Upper lobe of right lung (tissue), 1 donor: ENCODE measurements at regions not wholly inside any gene's neighbourhood (a gene's known extent, or its start where the extent isn't known, plus 50 kb on each side); places are given as distances from the start of the nearest gene placed in this dataset.
"Not testable (repeated sequence)": the region's sequence is repeated elsewhere in the genome, so short reads cannot be mapped to it uniquely, and the experiment has no call there.

ENCODE experiments used
- ATAC-seq: fragments of 200-7000 bp; cut with Tn5 transposase; one replicate; pipeline ENCODE4 v1.9.1; 2020; ENCODE audit warnings: mild to moderate bottlenecking, moderate library complexity
- DNase-seq: peaks from one replicate; pipeline ENCODE4 v3.0.0-alpha.2; 2020
- H3K27ac ChIP-seq: fragments of 200-600 bp; one replicate; pipeline ENCODE4 v1.8.0; 2022
- H3K27me3 ChIP-seq: fragments of 200-600 bp; one replicate; pipeline ENCODE4 v1.8.0; 2022; ENCODE audit warnings: mild to moderate bottlenecking
- H3K36me3 ChIP-seq: fragments of 200-600 bp; one replicate; pipeline ENCODE4 v1.8.0; 2022
- H3K4me1 ChIP-seq: fragments of 200-600 bp; one replicate; pipeline ENCODE4 v1.8.0; 2022
- H3K4me3 ChIP-seq: fragments of 200-600 bp; one replicate; pipeline ENCODE4 v1.8.0; 2022; ENCODE audit warnings: mild to moderate bottlenecking
- H3K9me3 ChIP-seq: fragments of 200-600 bp; one replicate; pipeline ENCODE4 v1.8.0; 2022
- intact Hi-C: fragments of 100-400 bp; cut with DNase I; formaldehyde crosslinking; loops from one replicate; pipeline ENCODE4 v1.11.0; 2022
- TF ChIP-seq, protein P1 (sequence below): fragments of 200-600 bp; IDR thresholded peaks from one replicate; pipeline ENCODE4 v1.8.0; 2022; ENCODE audit warnings: antibody characterized with exemption
- donor health status: DM: no; HTN: yes; CAD: no; lungs with severe emphysema.

- DNase-seq = no peak
- H3K9me3 ChIP-seq = no peaks in the 10 kb centered on the region
- H3K4me3 ChIP-seq = no peak overlapping the region
- no peak overlapping the region for H3K27ac ChIP-seq
- no peaks in the 10 kb centered on the region for H3K4me1 ChIP-seq
- H3K27me3 ChIP-seq = no peaks in the 10 kb centered on the region
- no peak for ATAC-seq
- no peaks in the 10 kb centered on the region for H3K36me3 ChIP-seq
- TF ChIP-seq, protein P1, sequence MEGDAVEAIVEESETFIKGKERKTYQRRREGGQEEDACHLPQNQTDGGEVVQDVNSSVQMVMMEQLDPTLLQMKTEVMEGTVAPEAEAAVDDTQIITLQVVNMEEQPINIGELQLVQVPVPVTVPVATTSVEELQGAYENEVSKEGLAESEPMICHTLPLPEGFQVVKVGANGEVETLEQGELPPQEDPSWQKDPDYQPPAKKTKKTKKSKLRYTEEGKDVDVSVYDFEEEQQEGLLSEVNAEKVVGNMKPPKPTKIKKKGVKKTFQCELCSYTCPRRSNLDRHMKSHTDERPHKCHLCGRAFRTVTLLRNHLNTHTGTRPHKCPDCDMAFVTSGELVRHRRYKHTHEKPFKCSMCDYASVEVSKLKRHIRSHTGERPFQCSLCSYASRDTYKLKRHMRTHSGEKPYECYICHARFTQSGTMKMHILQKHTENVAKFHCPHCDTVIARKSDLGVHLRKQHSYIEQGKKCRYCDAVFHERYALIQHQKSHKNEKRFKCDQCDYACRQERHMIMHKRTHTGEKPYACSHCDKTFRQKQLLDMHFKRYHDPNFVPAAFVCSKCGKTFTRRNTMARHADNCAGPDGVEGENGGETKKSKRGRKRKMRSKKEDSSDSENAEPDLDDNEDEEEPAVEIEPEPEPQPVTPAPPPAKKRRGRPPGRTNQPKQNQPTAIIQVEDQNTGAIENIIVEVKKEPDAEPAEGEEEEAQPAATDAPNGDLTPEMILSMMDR = no peak
- intact Hi-C loops = no loop called here
These were observed 437.3 kb upstream of the NDST3 start for GRCh38 chr4:117596917-117597480.

- intact Hi-C loops, H3K4me3 ChIP-seq, ATAC-seq, H3K9me3 ChIP-seq, H3K36me3 ChIP-seq, DNase-seq, H3K27ac ChIP-seq, H3K4me1 ChIP-seq, H3K27me3 ChIP-seq: not testable (repeated sequence)
These were observed 434.9 kb upstream of the NDST3 start for GRCh38 chr4:117599393-117599792.

GRCh38 chr4:117600936-117601335 is 433.4 kb upstream of the NDST3 start:
- H3K9me3 ChIP-seq, H3K27me3 ChIP-seq, ATAC-seq, DNase-seq, H3K4me3 ChIP-seq, H3K36me3 ChIP-seq, H3K4me1 ChIP-seq, intact Hi-C loops, H3K27ac ChIP-seq: not testable (repeated sequence)

- Histone ChIP-seq H3K4me1 (no peaks in the 10 kb centered on the region), H3K27me3 (no peaks in the 10 kb centered on the region), H3K9me3 (peaks cover 5% of the 10 kb centered on the region), H3K4me3 (no peak overlapping the region), H3K36me3 (no peaks in the 10 kb centered on the region), H3K27ac (no peak overlapping the region)
- DNase-seq (no peak), ATAC-seq (peak; percentile 86)
- TF ChIP-seq, protein P1 = no peak
- intact Hi-C loops = no loop called here
These were observed 423.5 kb upstream of the NDST3 start for GRCh38 chr4:117610706-117611308.

- no peak overlapping the region for H3K4me3 ChIP-seq
- H3K9me3 ChIP-seq = peaks cover 5% of the 10 kb centered on the region
- ATAC-seq (no peak), DNase-seq (no peak)
- no peaks in the 10 kb centered on the region for H3K36me3 ChIP-seq
- TF ChIP-seq, protein P1 = no peak
- H3K4me1 ChIP-seq = no peaks in the 10 kb centered on the region
- intact Hi-C loops = no loop called here
- no peaks in the 10 kb centered on the region for H3K27me3 ChIP-seq
- no peak overlapping the region for H3K27ac ChIP-seq
These were observed 412.6 kb upstream of the NDST3 start for GRCh38 chr4:117621673-117622072.

GRCh38 chr4:117623326-117623725 is 411.0 kb upstream of the NDST3 start:
- Histone ChIP-seq H3K4me1 (no peaks in the 10 kb centered on the region), H3K36me3 (no peaks in the 10 kb centered on the region), H3K4me3 (no peak overlapping the region), H3K27ac (no peak overlapping the region), H3K27me3 (no peaks in the 10 kb centered on the region), H3K9me3 (no peaks in the 10 kb centered on the region)
- ATAC-seq (no peak), DNase-seq (no peak)
- intact Hi-C loops = no loop called here
- TF ChIP-seq, protein P1 = no peak

GRCh38 chr4:117626664-117627063 is 407.6 kb upstream of the NDST3 start:
- TF ChIP-seq, protein P1 = no peak
- DNase-seq (no peak), ATAC-seq (no peak)
- no peaks in the 10 kb centered on the region for H3K36me3 ChIP-seq
- H3K4me3 ChIP-seq = no peak overlapping the region
- intact Hi-C loops = no loop called here
- no peaks in the 10 kb centered on the region for H3K9me3 ChIP-seq
- H3K27me3 ChIP-seq = no peaks in the 10 kb centered on the region
- H3K27ac ChIP-seq = no peak overlapping the region
- no peaks in the 10 kb centered on the region for H3K4me1 ChIP-seq
